ENCODE measurements at regions not wholly inside any gene's neighbourhood (a gene's known extent, or its start where the extent isn't known, plus 50 kb on each side); places are given as distances from the start of the nearest gene placed in this dataset.
A peak's percentile ranks its signal among the peaks of the same experiment; 100 is the strongest.
"Not testable (repeated sequence)": the region's sequence is repeated elsewhere in the genome, so short reads cannot be mapped to it uniquely, and the experiment has no call there.

DNA sequence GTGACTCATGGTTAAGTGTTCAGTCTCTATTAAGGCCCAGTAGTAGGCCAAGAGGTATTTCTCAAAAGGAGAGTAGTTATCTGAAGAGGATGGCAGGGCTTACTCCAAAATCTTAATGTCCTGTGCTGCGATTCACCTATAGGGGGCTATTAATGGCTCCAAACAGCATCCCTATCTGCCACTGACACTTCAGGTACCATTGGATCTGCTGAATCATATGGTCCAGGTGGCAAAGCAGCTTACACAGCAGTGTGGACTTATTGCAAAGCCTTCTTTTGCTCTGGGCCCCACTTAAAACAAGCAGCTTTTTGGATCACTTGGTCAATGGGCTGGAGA is 60.8 kb upstream of the ATP2B1 start:
- TF ChIP-seq, protein P1, sequence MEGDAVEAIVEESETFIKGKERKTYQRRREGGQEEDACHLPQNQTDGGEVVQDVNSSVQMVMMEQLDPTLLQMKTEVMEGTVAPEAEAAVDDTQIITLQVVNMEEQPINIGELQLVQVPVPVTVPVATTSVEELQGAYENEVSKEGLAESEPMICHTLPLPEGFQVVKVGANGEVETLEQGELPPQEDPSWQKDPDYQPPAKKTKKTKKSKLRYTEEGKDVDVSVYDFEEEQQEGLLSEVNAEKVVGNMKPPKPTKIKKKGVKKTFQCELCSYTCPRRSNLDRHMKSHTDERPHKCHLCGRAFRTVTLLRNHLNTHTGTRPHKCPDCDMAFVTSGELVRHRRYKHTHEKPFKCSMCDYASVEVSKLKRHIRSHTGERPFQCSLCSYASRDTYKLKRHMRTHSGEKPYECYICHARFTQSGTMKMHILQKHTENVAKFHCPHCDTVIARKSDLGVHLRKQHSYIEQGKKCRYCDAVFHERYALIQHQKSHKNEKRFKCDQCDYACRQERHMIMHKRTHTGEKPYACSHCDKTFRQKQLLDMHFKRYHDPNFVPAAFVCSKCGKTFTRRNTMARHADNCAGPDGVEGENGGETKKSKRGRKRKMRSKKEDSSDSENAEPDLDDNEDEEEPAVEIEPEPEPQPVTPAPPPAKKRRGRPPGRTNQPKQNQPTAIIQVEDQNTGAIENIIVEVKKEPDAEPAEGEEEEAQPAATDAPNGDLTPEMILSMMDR (IDR thresholded peaks at IDR 0.05; ENCODE audit: insufficient read depth, low read length): no peak
- no peak for DNase-seq (ENCODE audit: low read depth)
- no peak overlapping the region for H3K4me3 ChIP-seq (ENCODE audit: low read depth, low read length)

DNA sequence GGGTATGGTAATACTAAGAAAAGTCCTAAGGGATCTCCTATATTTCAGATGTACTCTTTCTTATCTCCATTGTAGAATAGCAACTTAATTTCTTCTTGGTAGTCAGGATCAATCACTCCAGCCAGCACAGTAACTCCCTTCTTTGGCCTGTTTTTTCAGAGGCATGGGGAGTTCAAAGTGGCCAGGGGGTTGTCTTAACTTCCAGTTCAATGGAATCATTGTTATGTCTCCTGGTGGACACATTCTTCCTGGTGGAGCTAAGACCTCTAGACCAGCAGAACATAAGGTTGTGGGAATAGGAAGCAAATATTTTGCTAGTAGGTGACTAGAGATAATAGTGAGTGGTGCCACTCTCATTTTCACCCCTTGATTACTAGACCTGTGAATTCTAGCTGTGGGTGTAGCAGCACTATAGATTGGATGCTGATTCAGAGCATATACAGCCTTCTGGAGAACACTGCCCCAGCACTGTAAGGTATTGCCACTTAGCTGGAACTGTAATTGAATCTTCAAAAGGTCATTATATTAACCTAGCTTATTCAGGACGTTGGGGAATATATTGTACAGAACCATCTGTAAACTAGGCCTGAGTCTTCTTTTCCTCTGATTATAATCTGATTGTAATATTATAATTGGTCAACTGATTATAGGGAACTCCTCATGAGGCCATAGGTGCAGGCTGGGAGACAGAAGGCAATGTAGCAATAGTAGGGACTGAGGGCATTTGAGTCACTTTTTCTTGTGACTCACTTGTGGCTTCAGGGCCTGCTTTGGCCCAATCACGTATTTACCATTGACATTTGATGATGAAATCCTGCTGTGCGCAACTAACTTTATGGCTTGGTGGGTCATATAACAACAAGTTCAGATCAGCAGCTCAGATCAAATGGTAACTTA is 60.2 kb upstream of the ATP2B1 start:
- DNase-seq (ENCODE audit: low read depth): peak; percentile 86
- TF ChIP-seq, protein P1 (IDR thresholded peaks at IDR 0.05; ENCODE audit: insufficient read depth, low read length): no peak

DNA sequence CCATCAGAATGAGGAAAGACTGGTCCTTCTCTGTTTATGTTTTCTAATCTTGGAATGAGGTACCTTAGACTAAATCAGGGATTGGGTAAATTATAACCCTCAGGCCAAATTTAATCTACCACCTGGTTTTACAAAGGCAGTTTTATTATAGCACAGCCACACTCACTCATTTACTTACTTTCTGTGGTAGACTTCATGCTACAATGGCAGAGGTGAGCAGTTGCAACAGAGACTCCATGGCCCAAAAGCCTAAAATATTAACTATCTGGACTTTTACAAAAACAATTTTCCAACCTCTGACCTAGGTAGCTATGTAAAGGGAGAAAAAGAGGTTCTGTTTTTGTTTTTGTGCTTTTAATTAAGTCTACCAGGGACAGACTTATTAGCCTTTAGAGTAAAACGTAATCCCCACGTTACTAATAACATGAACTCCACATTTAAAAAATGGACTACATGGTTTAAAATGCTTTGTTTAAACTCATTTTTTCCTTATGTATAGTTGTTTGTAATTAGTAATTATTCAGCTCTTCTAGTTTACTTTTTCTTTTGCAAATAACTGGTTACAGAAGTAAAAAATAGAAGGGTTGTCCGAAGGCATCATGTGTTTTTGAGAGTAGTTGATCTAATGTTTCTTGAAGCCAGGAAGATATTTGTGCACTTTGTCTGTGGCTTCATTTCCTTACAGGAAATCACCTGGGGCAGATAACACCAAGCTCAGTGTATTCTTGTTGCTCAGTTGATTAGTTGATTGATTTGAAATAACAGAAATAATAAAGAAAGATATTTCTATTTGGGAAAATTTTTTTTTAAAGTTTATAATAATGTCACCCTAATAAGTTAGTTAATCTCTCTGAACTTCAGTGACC is 57.6 kb upstream of the ATP2B1 start:
- DNase-seq (ENCODE audit: low read depth): no peak
- TF ChIP-seq, protein P1 (IDR thresholded peaks at IDR 0.05; ENCODE audit: insufficient read depth, low read length): no peak
- no peak overlapping the region for H3K4me3 ChIP-seq (ENCODE audit: low read depth, low read length)

More for the DNA sequence above, 60.2 kb upstream of the ATP2B1 start:
- no peak overlapping the region for H3K4me3 ChIP-seq (ENCODE audit: low read depth, low read length)

DNA sequence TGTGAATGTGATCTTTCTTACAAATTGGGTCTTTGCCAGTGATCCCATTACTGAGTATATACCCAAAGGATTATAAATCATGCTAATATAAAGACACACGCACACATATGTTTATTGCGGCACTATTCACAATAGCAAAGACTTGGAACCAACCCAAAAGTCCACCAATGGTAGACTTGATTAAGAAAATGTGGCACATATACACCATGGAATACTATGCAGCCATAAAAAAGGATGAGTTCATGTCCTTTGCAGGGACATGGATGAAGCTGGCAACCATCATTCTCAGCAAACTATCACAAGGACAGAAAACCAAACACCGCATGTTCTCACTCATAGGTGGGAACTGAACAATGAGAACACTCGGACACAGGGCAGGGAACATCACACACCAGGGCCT is 55.5 kb upstream of the ATP2B1 start:
- not testable (repeated sequence) for DNase-seq (ENCODE audit: low read depth); H3K4me3 ChIP-seq (ENCODE audit: low read depth, low read length)

DNA sequence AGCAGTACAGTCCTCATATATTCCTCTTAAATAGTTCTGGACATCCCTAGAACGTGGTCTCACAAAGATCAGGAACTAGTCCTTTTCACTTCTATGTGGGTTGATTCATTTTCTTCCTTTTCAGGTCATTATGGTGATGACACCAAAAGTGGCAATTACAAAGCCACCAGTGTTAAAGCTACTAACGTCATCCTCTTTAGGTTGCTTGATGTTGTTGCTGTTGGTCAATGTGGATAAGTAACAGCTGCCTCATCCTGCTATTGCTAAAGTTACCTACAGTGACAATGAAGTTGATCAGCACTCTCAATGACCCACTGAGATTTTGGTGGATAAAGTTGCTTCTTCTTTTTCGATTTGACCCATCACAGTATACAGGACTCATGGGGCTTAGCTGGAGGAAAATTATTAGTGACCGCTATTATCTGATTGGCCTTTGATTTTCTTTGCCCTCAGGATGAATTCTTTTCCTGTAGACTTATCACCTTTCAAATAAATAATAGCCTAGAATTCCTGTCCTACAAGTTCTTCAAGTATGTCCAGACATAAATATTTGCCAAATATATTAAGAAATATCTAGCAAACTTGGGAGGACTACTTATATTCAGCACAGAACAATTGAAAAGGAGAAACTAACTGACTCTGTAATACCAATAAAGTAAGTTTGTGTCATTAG is 54.0 kb upstream of the ATP2B1 start:
- no peak overlapping the region for H3K4me3 ChIP-seq (ENCODE audit: low read depth, low read length)
- TF ChIP-seq, protein P1 (IDR thresholded peaks at IDR 0.05; ENCODE audit: insufficient read depth, low read length): no peak
- no peak for DNase-seq (ENCODE audit: low read depth)

DNA sequence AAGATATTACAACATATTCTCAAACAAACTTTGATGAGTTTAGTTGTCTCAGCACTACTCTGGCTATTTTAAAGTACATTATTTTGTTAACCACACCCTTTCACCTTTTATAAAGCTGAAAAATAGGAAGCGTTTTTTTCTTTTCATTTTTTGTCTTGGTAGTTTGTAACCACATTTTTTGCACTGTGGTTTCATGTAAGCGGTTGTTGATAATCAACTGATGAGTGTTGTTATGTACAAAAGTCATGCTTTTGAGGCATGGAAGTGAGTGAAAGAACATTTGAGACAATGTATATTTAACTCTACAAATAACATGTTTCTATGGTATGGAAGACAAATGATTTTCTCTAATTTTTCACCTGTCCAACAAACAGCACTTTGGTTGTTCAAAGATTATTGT is 52.1 kb upstream of the ATP2B1 start:
- TF ChIP-seq, protein P1 (IDR thresholded peaks at IDR 0.05; ENCODE audit: insufficient read depth, low read length): no peak
- no peak for DNase-seq (ENCODE audit: low read depth)
- no peak overlapping the region for H3K4me3 ChIP-seq (ENCODE audit: low read depth, low read length)
